ENCODE measurements at regions not wholly inside any gene's neighbourhood (a gene's known extent, or its start where the extent isn't known, plus 50 kb on each side); places are given as distances from the start of the nearest gene placed in this dataset.

DNA sequence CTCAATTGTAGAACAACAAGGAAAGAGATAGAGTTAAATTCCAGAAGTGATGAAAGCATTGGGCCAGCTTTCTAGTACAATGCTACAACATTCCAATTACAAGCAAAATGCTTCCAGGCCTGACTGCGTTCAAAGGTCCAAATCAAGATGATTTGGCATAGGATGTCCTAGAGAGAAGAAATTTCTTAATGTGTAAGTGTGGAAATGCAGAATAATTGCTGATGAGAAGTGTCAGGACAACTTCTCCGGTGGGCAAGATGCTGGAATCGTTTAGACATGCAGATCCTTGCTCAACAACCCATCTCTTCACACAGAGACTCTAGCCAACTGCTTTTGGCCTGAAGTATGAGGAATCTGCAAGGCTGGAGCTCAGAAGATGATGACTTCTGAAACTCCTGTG lies 71.1 kb upstream of the PDZRN3 start:
- no peak for DNase-seq (ENCODE audit: low spot score)

DNA sequence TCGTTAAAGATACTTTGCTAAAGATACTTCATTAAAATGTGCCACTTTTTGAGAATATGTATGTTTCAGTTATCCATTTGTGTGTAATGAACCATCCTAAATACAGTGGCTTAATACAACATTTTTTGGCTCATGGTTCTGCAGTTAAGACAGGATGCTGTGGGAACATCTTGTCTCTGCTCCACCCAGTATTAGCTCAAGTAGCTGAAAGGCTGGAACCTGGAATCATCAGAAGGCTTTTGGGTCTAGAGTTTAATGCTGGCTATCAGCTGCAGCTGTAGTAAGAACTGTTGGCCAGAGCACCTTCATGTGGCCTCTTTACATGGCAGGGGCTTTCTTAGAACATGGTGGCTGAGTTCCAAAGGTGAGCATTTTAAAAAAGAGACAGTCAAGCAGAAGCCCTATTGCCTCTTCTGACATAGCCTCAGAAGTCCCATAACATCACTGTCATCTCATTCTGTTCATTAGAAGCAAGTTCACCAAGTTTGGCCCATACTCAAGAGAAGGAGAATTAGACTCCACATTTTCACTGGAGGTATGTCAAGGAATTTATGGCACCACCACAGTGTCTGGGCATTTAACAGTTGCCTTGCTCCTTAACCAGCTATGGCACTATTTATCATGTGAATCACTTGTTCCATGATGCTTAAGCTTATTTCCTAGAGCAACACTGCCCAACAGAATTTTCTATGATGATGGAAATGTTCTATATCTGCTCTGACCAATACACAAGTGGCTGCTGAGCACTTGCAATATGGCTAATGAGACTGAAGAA lies 70.4 kb upstream of the PDZRN3 start:
- no peak for DNase-seq (ENCODE audit: low spot score)

DNA sequence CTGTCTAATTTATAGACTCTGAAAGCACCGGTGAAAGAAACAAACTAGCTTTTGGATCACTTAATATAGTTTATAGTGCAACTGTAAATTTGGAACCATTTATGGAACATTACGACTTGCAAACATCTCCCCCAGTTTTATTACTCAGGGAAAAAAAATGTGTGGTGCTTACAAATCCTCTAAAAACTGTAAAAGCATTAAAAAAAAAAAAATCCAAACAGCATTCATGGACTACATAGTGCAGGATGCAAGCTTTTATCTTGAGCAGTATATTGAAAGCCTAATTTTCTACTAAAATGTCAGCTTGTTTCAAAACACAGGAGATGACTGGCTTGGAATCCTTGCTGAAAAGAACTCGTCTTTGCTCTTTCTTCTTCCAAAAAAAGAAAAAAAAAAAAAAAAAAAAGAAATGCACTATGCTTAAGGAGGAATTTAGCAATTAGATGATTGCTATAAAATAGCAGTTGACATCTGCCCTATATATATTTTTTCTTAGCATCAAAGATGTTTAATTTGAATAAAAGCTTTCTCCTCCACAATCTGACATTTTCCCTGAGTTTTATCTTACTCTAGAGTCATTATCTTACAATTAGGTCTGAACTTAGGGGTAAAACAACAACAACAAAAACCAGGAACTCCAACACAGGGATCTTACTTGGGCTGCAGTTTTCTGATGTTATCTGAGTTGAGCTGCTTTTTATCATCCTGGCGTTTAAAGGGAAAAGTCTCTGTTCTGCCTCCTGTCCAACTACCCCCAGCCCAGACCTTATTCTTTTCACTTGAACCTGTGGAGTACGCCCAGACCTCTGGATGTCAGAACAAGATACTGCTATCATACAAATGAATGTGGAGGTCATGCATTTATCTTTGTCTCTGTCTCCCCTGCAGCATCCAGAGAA lies 62.6 kb upstream of the PDZRN3 start:
- no peak for DNase-seq (ENCODE audit: low spot score)

DNA sequence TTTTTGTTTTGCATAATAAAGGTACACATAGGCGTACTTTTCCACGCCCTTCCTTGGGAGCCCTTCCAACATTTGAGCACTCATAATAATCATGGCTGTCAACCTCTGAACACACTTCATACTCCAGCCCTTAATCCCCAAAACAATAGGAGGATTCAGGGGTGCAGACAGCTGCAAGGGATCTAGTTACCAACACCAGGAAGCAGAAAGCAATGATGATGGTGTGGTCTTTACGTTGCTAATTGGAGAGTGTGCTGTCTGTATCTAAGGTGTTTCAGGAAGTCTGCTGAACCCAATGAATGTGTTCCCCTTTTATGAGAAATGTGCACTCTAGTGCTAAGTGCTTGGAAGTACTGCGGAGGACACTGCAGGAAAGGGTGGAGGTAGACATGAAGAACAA lies 60.3 kb upstream of the PDZRN3 start:
- no peak for DNase-seq (ENCODE audit: low spot score)

DNA sequence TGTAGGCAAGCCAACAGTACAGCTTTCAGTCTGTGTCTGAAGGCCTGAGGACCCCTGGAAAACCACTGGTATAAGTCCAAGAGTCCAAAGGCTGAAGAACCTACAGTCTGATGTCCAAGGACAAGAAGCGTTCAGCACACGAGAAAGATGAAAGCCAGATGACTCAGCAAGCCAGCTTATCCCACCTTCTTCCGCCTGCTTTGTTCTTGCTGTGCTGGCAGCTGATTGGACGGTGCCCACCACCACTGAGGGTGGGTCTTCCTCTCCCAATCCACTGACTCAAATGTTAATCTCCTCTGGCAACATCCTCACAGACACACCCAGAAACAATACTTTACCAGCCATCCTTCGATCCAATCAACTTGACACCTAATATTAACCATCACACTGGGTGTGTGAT lies 59.0 kb upstream of the PDZRN3 start:
- no peak for DNase-seq (ENCODE audit: low spot score)

DNA sequence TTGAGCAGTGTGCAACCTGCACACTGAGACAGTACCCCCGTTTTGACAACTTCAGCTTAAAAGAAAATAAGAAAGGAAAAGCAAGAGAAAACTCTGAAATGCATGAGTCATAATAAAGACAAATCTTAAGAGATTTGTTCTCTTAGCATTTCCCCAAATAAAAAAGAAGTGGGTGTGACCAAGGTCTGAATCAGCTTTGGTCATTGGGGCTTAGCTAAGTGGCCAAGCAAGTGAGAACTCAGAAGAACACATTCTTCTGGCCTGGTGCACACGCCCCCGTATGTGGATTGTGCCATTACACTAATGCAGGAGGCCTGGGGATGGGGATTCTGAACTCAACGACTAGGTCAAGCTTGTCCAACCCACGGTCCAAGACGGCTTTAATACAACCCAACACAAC lies 56.9 kb upstream of the PDZRN3 start:
- DNase-seq (ENCODE audit: low spot score) = no peak

DNA sequence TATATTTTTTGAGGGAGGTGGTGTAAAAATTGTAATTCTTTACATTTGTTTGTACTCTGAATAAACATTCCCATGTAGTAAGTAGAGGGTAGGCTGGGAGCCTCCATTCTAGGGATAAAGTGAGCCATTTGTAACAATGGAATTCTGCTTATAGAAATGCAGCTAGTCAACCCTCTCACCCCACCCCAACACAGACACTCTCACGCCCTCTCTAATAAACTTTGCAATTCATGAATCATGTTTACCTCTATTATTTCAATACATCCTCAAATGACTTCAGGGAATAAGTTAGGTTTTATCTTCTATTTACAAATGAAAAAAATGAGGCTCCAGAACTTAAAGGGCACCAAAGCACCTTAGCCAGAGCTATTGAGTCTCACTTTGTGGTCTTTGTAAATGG lies 56.5 kb upstream of the PDZRN3 start:
- no peak for DNase-seq (ENCODE audit: low spot score)

DNA sequence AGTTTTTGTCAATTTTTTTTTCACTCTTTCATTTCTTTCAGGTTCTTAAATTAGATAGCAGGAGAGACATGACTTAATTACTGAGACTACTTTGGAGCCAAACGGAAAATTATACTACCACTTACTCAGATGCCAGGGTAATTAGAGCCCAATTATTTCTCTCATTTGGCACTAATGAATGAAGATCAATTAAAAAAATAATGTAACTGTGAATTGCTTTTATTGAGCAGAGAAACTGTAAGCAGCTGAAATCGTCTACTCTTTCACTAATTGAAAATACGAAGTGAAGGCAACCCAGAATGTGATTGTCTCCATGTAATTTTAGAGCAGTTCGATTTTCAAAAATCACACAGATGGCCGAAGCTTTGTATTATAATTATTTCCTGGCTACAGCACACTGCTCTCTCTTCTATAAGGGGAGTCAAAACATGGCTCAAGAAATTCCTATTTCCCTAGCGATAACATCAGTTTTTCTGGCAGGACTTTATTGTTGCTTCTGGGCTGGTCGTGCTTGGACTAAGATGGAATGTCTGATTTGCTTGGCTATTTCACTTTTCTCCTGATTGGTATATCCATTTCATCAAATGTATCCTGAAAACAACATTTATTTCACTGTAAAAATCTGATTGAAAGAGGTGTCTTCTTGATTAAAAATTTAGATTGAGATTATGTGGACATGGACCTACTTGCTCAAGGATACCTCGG lies 55.8 kb upstream of the PDZRN3 start:
- DNase-seq (ENCODE audit: low spot score) = no peak

DNA sequence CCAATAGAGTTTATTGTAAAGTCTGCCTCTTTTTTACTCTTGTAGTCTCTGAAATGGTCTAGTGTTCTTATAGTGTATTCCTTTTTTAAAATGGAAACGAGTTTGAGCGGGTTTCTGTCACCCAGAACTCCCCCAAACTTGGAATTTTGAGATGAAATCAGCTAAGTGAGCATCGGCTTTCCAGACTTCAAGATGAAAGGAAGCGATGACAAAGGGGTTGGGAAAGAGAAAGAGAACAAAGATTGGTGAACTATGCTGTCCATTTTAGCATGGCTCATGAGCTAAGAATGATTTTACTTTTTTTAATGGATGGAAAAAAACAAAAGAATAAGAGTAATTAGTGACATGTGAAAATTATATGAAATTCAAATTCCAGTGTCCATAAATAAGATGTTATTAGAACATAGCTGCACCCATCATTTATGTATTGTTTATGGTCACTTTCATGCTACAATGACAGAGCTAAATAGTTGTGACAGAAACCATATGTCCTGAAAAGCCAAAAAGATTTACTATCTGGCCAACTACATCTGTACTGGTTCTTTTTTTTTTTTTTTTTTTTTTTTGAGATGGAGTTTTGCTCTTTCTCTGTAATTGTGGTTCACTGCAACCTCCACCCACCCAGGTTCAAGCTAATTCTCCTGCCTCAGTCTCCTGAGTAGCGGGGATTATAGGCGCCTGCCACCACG lies 52.7 kb upstream of the PDZRN3 start:
- no peak for DNase-seq (ENCODE audit: low spot score)

Measured in ecto neural progenitor cell (in vitro differentiated cells).